ENCODE measurements at regions not wholly inside any gene's neighbourhood (a gene's known extent, or its start where the extent isn't known, plus 50 kb on each side); places are given as distances from the start of the nearest gene placed in this dataset.

DNA sequence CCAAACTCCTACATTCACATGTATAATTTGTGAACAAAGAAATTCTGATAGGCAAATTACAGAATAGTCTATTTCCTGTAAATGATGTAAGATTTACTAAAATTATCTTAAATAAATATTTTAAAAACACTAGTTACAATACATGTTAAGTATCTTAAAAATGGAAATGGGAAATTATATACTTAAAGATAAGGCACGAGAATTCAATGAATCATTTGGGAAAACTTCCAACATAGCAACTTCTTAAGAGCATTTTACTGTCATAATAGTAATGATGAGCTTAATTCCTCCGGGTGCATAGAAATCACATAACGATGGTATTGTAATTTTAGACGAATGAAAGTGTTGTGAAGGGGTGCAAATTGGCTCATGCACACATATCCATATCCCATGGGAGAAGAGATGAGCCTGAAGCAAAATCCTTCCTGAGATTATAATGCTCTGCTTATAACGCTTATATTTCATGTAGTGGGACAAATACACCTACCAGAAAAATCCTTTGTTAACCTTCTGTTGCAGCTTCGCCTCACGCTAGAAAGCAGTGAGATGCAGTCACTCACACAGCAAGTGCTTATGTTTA is 873.5 kb downstream of the PDHA2 start:
- Mint-ChIP-seq H3K4me1 (no peaks in the 10 kb centered on the region), H3K36me3 (no peaks in the 10 kb centered on the region), H3K9me3 (no peaks in the 10 kb centered on the region), H3K4me3 (no peak overlapping the region), H3K27ac (no peak overlapping the region), H3K27me3 (no peaks in the 10 kb centered on the region)
- no peak for DNase-seq
- CTCF ChIA-PET = no interaction called here

DNA sequence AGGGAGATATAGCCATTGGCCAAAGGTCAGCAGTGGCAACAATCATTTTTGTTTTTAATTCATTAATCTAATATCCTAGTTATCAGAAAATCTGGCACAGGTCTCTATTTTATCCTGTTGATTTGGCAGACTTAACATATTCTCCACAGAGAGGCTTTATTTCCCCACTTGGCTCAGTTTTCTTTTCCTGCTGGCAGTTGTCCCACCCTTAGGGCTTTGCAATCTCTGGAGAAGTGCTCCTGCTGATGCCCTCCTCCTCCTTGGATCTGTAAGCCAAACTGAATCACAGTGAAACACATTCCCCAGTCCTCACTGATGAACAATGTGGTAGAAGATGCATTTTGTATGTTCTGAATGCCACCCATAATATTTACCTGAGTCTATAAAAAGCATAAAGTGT is 889.7 kb downstream of the PDHA2 start:
- Mint-ChIP-seq H3K4me1 (no peaks in the 10 kb centered on the region), H3K27ac (no peak overlapping the region), H3K9me3 (peaks cover 13% of the 10 kb centered on the region), H3K4me3 (no peak overlapping the region), H3K27me3 (no peaks in the 10 kb centered on the region), H3K36me3 (no peaks in the 10 kb centered on the region)
- no peak for DNase-seq
- CTCF ChIA-PET = no interaction called here

DNA sequence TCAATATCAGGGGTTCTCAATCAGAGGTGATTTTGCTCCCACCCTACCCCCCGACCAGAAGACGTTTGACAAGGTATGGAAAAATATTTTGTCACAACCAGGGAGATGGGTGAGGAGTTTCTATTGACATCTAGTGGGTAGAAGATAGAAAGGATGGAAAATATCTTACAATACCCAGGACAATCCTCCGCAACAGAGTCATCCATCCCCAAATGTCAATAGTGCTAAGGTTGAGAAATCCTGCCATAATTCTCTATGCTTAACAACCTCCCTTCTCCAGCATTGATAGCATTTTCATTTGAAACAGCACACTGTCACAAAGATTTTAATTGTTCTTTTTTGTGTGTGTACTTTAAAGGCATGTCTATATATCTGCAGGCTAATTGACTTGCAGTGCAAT is 890.5 kb downstream of the PDHA2 start:
- Mint-ChIP-seq H3K36me3 (no peaks in the 10 kb centered on the region), H3K4me3 (no peak overlapping the region), H3K27ac (no peak overlapping the region), H3K27me3 (no peaks in the 10 kb centered on the region), H3K9me3 (peaks cover 13% of the 10 kb centered on the region), H3K4me1 (no peaks in the 10 kb centered on the region)
- DNase-seq = no peak
- CTCF ChIA-PET = no interaction called here

DNA sequence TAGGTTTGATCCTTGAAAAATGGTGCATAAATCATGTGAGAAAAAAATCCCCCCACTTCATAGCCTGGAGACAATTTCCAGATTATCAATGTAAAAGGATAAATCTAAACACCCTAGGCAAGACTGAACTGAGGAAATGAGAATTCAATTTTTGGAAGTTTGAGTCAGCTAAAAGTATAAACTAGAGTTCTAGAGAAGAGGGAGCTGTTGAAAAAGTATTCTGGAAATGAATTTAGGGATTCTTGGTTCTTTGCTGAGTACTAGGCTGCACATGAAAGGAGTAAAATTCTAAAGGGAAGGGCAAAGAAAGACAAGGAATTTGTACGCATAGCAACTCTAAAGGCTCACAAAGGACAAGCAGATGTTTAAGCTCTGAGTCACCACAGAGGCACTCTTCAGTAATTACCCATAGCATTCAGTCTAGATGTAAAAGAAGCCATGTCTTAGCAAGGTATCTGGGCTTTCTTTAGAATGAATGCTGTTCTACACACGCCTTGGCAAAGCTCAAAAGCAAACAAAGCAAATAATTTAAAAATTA is 896.5 kb downstream of the PDHA2 start:
- H3K9me3 Mint-ChIP-seq = peaks cover 10% of the 10 kb centered on the region
- H3K27me3 Mint-ChIP-seq = no peaks in the 10 kb centered on the region
- no peaks in the 10 kb centered on the region for H3K36me3 Mint-ChIP-seq
- H3K4me3 Mint-ChIP-seq = no peak overlapping the region
- no peaks in the 10 kb centered on the region for H3K4me1 Mint-ChIP-seq
- no peak for DNase-seq
- H3K27ac Mint-ChIP-seq = no peak overlapping the region
- CTCF ChIA-PET = no interaction called here

DNA sequence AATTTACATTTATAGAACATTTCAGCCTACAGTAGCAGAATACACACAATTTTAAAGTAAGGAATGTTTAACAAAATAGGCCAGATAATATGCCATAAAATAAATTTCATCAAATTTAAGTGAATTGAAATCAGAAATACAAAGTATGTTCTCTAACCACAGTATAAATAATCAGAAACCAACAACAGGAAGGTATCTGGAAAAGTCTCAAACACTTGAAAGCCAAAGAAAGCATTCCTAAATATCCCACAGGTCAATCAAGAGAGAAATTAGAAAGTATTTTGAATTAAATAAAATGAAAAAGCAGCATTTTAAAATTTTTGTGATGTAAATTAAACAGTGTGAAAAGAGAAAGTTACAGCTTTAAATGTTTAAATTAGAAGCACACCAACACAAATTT is 899.2 kb downstream of the PDHA2 start:
- H3K27ac Mint-ChIP-seq = no peak overlapping the region
- no peaks in the 10 kb centered on the region for H3K36me3 Mint-ChIP-seq
- H3K9me3 Mint-ChIP-seq = no peaks in the 10 kb centered on the region
- CTCF ChIA-PET = no interaction called here
- no peaks in the 10 kb centered on the region for H3K4me1 Mint-ChIP-seq
- DNase-seq = no peak
- no peak overlapping the region for H3K4me3 Mint-ChIP-seq
- no peaks in the 10 kb centered on the region for H3K27me3 Mint-ChIP-seq

DNA sequence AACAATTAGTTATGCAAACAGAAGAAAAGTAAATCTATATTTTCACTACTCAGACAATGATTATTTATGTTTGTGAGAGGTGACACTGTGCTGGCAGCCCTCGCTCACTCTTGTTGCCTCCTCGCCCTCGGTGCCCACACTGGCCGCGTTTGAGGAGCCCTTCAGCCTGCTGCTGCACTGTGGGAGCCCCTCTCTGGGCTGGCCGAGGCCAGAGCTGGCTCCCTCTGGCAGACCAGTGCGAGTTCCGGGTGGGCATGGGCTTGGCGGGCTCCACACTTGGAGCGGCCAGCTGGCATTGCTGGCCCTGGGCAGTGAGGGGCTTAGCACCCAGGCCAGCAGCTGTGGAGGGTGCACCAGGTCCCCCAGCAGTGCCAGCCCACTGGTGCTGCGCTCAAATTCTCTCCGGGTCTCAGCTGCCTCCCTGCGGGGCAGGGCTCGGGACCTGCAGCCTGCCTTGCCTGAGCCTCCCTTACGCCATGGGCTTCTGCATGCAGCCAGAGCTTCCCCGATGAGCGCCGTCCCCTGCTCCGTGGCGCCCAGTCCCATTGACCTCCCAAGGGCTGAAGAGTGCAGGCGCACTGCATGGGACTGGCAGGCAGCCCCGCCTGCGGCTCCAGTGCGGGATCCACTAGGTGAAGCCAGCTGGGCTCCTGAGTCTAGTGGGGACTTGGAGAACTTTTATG is 902.6 kb downstream of the PDHA2 start:
- Mint-ChIP-seq H3K36me3 (no peaks in the 10 kb centered on the region), H3K27me3 (no peaks in the 10 kb centered on the region), H3K9me3 (peaks cover 2% of the 10 kb centered on the region), H3K4me3 (no peak overlapping the region), H3K4me1 (no peaks in the 10 kb centered on the region), H3K27ac (no peak overlapping the region)
- DNase-seq = no peak
- CTCF ChIA-PET = interaction anchor here (0.6 kb wide), 1 partner anchor 9 kb away, joined by 3 read pairs; no protein-coding TSS in a partner anchor

DNA sequence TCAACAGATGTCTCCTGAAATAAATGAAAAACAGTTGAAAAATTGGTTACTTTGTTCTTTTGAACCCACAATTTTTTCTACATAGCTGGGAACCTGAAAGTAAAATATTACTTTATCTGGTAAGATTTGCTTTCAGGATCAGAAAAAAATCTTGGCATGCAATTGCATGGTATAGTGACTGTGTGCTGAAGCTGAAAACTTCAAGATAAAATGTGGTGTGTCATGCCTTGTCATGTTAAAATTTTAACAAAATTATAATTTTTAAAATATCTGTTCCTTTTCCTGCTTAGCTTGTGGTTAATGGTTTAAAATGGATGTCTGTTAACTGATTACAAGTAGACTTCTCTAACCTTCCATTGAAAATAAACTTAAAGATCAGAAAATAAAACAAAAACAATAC is 904.8 kb downstream of the PDHA2 start:
- DNase-seq = no peak
- no peaks in the 10 kb centered on the region for H3K4me1 Mint-ChIP-seq
- no peak overlapping the region for H3K27ac Mint-ChIP-seq
- H3K27me3 Mint-ChIP-seq = no peaks in the 10 kb centered on the region
- H3K9me3 Mint-ChIP-seq = peaks cover 2% of the 10 kb centered on the region
- no peaks in the 10 kb centered on the region for H3K36me3 Mint-ChIP-seq
- CTCF ChIA-PET = no interaction called here
- no peak overlapping the region for H3K4me3 Mint-ChIP-seq

DNA sequence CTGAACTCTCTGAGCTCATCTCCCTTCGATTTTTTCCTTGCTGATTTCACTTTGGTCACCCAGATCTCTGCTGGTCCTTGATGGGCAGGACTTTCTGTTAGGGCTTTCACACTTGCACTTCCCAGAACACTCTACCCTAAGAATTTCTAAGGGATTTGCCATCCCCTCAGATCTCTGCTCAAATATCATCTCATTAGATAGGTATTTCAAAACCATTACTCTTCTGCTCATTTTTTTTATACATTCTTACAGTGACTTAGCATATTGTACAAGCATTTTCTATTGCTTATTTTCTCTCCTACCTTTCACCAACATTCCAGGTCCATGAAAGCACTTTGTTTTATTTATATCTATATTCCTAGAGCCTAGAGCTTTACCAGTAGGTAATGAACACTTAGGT is 913.3 kb downstream of the PDHA2 start:
- Mint-ChIP-seq H3K4me1 (no peaks in the 10 kb centered on the region), H3K27ac (no peak overlapping the region), H3K9me3 (peaks cover 3% of the 10 kb centered on the region), H3K27me3 (no peaks in the 10 kb centered on the region), H3K36me3 (no peaks in the 10 kb centered on the region), H3K4me3 (no peak overlapping the region)
- CTCF ChIA-PET = no interaction called here
- no peak for DNase-seq

DNA sequence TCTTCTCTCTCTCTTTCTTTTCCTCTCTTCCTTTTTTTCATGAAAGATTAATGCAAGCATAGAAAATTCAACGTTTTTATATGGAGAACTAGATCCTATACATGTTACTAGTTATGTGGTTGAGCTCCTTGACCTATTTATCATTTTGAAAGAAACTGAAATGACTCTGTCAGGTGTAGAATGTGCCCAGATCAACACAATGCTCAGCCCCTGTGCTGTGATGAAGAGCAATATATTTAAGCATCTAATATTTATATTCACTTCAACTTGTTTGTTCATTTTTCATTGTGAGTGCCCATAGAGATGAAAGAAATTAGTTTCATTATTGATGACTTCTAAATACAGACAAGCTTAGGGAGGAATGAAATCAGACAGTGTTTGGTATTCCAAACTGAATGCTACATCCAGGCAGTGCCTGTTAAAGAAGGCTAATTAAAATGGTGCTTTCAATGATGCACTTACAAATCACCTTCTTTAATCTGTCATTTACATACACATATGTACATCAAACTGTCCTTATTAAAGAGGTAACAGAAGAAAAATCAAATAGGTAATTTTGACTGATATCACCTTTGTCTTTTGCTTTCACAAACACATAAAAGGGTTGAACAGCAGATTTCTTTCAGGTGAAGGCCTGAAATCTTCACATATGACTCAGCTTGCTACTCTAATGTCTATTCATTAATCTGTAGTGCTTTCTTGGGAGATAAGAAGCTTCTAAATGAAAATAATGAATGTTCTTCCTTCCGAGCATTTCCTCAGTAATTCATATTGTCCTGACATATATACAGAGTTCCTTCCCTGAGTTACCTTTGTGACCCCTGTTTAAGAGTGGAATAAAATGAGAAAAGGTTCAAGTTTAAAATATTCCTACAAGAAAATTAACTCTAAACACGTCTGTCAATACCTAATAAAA is 915.9 kb downstream of the PDHA2 start:
- Mint-ChIP-seq H3K4me3 (no peak overlapping the region), H3K4me1 (no peaks in the 10 kb centered on the region), H3K9me3 (no peaks in the 10 kb centered on the region), H3K36me3 (no peaks in the 10 kb centered on the region), H3K27ac (no peak overlapping the region), H3K27me3 (no peaks in the 10 kb centered on the region)
- CTCF ChIA-PET = no interaction called here
- DNase-seq = no peak

DNA sequence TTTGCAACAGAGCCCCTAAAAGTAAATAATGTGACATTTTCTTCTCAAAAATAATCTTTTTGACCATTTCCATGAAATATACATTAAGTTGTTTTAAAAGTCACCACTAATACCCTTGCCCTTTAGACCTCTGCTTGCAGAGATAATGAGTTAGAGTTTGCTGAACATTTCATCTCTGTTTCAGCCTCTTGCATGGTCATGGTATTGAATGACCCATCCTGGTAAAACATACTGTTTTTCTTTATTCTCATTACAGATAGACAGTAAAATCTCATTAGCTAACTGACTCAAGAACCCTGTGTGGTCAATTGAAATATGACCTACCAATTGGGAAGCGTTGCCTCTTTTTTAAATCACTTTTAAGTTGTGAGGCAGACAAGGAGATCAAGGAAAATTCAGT is 916.7 kb downstream of the PDHA2 start:
- Mint-ChIP-seq H3K36me3 (no peaks in the 10 kb centered on the region), H3K4me3 (no peak overlapping the region), H3K27ac (no peak overlapping the region), H3K27me3 (no peaks in the 10 kb centered on the region), H3K9me3 (no peaks in the 10 kb centered on the region), H3K4me1 (no peaks in the 10 kb centered on the region)
- DNase-seq = no peak
- CTCF ChIA-PET = no interaction called here

DNA sequence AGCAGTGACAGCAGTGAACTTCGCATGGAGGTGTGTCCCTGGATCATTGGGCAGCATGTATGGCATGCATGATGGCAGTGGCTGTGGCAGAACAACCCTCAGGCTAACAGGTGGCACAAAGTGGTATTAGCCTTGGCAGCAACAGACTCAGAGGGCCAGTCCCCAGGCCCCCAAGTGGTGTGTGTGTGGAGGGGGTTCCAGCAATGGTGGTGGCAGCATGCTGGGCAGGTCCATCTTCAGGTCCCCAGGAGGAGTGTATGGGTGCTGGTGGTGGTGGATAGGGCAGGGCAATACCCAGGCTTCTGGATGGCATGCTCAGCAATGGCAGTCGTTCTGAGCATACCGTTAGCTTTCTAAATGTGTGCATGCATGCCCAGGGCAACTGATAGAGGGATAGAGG is 923.7 kb downstream of the PDHA2 start:
- CTCF ChIA-PET = no interaction called here
- Mint-ChIP-seq H3K27ac (no peak overlapping the region), H3K4me3 (no peak overlapping the region), H3K9me3 (peaks cover 11% of the 10 kb centered on the region), H3K36me3 (no peaks in the 10 kb centered on the region), H3K27me3 (no peaks in the 10 kb centered on the region), H3K4me1 (no peaks in the 10 kb centered on the region)
- DNase-seq = no peak

DNA sequence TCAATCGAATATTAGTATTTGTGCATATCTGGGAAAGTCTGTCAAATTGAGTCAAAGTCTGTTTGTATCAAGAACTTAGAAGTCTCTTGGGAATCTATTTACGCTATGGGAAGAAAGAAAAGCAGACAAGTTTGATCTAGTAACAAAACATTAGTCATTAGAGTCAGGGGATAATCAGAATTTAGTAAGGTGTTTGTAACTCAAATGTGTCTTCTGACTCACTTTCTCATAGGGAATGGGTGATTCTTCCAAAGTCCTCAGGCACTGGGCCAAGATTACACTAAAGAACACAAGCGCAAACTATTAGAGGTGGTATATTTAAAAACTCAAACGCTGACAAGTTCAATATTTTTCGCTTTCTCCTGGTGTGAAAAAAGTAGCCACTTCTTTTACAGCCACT is 926.5 kb downstream of the PDHA2 start:
- H3K27ac Mint-ChIP-seq = no peak overlapping the region
- no peaks in the 10 kb centered on the region for H3K4me1 Mint-ChIP-seq
- no peak overlapping the region for H3K4me3 Mint-ChIP-seq
- H3K36me3 Mint-ChIP-seq = no peaks in the 10 kb centered on the region
- CTCF ChIA-PET = no interaction called here
- peaks cover 11% of the 10 kb centered on the region for H3K9me3 Mint-ChIP-seq
- DNase-seq = no peak
- H3K27me3 Mint-ChIP-seq = no peaks in the 10 kb centered on the region

DNA sequence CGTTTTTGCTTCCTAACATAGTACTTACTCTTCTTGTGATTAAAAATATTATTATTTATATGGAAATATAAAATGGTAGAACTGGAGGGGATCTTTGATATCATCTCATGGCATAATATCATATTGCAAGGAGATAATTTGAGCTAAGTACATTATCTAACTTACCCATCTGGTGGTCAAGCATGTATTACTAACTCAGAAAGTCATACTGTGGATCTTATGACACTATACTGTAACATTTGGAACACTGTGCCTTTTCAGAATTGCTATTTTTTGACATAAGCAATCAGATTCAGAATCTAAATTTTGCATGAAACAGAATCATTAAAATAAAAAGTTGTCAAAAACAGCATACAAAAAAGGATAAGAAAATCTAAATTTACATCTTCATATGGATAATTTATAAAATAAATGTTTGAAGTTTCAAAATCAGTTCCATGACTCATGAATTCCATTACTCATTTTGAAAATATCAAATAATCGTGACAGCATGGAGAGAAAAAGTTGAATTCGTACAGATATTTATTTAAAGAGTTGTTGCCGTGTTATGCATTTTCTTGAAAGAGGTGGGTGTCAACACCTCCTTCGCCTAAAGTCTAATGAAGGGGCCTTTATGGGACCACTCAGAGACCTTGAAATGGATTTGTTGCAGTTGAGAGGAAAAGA is 928.1 kb downstream of the PDHA2 start:
- CTCF ChIA-PET = no interaction called here
- H3K4me1 Mint-ChIP-seq = no peaks in the 10 kb centered on the region
- H3K9me3 Mint-ChIP-seq = peaks cover 11% of the 10 kb centered on the region
- DNase-seq = no peak
- no peak overlapping the region for H3K4me3 Mint-ChIP-seq
- H3K36me3 Mint-ChIP-seq = no peaks in the 10 kb centered on the region
- H3K27me3 Mint-ChIP-seq = no peaks in the 10 kb centered on the region
- no peak overlapping the region for H3K27ac Mint-ChIP-seq

DNA sequence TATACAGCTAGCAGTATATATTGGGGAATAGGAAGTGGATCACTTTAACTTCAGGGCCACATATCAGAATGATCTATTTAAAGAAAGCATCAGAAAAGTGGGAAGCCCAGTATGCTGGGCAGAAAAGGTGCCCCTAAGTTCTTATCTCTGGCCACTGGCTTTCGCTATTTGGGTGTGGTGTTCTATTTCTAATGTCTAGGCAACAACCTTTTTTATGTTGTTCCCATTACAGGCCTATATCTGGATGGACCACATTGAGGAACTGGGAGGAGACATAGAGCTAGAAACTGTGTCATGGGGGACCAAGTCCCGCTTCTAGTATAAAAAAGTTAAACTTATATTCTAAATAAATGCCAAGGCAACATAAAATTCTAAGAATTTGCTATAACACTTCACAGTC is 935.6 kb downstream of the PDHA2 start:
- DNase-seq = no peak
- CTCF ChIA-PET = no interaction called here
- H3K4me1 Mint-ChIP-seq = no peaks in the 10 kb centered on the region

More for the DNA sequence above, 935.6 kb downstream of the PDHA2 start:
- H3K36me3 Mint-ChIP-seq = no peaks in the 10 kb centered on the region
- no peak overlapping the region for H3K4me3 Mint-ChIP-seq
- no peaks in the 10 kb centered on the region for H3K9me3 Mint-ChIP-seq
- H3K27ac Mint-ChIP-seq = no peak overlapping the region
- H3K27me3 Mint-ChIP-seq = no peaks in the 10 kb centered on the region
